HCT116 (cell line): ENCODE measurements at regions not wholly inside any gene's neighbourhood (a gene's known extent, or its start where the extent isn't known, plus 50 kb on each side); places are given as distances from the start of the nearest gene placed in this dataset.
"Not testable (repeated sequence)": the region's sequence is repeated elsewhere in the genome, so short reads cannot be mapped to it uniquely, and the experiment has no call there.

Experiments
- CEBPB ChIP-seq: IDR thresholded peaks from 2 replicates; pipeline ENCODE4 v1.6.1; 2012; ENCODE audit warnings: low read depth
- FOSL1 ChIP-seq: IDR thresholded peaks from 2 replicates; pipeline ENCODE4 v1.6.1; 2012; ENCODE audit warnings: low read depth
- POLR2A ChIP-seq: IDR thresholded peaks from 2 replicates; pipeline ENCODE4 v1.7.0; 2011; ENCODE audit warnings: borderline replicate concordance; ENCODE audit not compliant: insufficient read depth, insufficient read length; ENCODE audit errors: extremely low read depth
- POLR2AphosphoS5 ChIP-seq: IDR thresholded peaks from 2 replicates; pipeline ENCODE4 v1.6.1; 2011; ENCODE audit warnings: mild to moderate bottlenecking, low read depth, low read length, moderate library complexity
- SRF ChIP-seq: IDR thresholded peaks from 2 replicates; pipeline ENCODE4 v1.6.1; 2012; ENCODE audit warnings: low read depth
- ZFX ChIP-seq: fragments of 450-650 bp; IDR thresholded peaks from 2 replicates; pipeline ENCODE4 v1.6.1; 2017
- TF ChIP-seq, protein P1 (sequence below), 3 experiments: fragments of 200-600 bp in 1 of 3; sonication (generic) in 1 of 3; IDR thresholded peaks in 2 of 3; conservative IDR thresholded peaks in 1 of 3; 2 replicates each; pipeline ENCODE4 v1.5.1; 2012 to 2017; ENCODE audit warnings: low read depth in 2 of 3, low read length in 2 of 3, antibody characterized with exemption in 1 of 3, borderline replicate concordance in 1 of 3, control low read depth in 1 of 3, mild to moderate bottlenecking in 1 of 3, mixed read lengths in 1 of 3, mixed run types in 1 of 3, moderate library complexity in 1 of 3; ENCODE audit not compliant: insufficient read depth in 1 of 3
- TF ChIP-seq, protein P2 (sequence below): IDR thresholded peaks from 2 replicates; pipeline ENCODE4 v1.6.1; 2012
- TF ChIP-seq, protein P3 (sequence below): IDR thresholded peaks from 2 replicates; pipeline ENCODE4 v1.6.1; 2012
- TF ChIP-seq, protein P4 (sequence below): IDR thresholded peaks from 2 replicates; pipeline ENCODE4 v1.6.1; 2011; ENCODE audit warnings: mild to moderate bottlenecking, low read length, moderate library complexity; ENCODE audit not compliant: insufficient replicate concordance; ENCODE audit errors: extremely low read depth

DNA sequence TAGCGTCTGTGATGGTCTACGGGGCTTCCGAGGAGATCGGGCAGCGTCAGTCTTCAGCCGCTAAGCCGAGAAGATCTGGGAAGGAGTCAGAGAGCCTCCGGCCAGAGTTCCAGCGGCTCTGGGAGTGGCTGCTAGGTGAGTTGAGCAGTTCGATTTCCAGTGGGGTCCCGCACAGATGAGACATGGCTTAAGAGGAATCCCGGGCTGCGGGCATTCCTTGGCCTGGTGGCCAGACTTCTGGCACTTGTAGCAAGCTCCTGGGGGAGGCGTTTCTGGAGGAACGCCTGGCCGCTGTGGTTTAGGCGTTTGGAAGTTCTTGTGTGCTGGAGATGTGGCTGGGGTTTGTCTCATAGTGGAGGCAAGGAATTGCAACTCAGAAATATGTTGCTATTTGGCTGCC, 915.3 kb upstream of the CRIM1 start:
- TF ChIP-seq, protein P1, sequence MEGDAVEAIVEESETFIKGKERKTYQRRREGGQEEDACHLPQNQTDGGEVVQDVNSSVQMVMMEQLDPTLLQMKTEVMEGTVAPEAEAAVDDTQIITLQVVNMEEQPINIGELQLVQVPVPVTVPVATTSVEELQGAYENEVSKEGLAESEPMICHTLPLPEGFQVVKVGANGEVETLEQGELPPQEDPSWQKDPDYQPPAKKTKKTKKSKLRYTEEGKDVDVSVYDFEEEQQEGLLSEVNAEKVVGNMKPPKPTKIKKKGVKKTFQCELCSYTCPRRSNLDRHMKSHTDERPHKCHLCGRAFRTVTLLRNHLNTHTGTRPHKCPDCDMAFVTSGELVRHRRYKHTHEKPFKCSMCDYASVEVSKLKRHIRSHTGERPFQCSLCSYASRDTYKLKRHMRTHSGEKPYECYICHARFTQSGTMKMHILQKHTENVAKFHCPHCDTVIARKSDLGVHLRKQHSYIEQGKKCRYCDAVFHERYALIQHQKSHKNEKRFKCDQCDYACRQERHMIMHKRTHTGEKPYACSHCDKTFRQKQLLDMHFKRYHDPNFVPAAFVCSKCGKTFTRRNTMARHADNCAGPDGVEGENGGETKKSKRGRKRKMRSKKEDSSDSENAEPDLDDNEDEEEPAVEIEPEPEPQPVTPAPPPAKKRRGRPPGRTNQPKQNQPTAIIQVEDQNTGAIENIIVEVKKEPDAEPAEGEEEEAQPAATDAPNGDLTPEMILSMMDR (IDR thresholded peaks at IDR 0.05 in 2 of 3, conservative IDR thresholded peaks at IDR 0.05 in 1 of 3; ENCODE audit: borderline replicate concordance in 1 of 3, insufficient read depth in 1 of 3, low read depth in 2 of 3, low read length in 2 of 3), result not testable (repeated sequence)
- TF ChIP-seq, protein P2, sequence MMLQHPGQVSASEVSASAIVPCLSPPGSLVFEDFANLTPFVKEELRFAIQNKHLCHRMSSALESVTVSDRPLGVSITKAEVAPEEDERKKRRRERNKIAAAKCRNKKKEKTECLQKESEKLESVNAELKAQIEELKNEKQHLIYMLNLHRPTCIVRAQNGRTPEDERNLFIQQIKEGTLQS, result not testable (repeated sequence)
- not testable (repeated sequence) for TF ChIP-seq FOSL1, SRF, CEBPB, POLR2A, POLR2AphosphoS5, ZFX
- TF ChIP-seq, protein P3, sequence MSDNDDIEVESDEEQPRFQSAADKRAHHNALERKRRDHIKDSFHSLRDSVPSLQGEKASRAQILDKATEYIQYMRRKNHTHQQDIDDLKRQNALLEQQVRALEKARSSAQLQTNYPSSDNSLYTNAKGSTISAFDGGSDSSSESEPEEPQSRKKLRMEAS, result not testable (repeated sequence)
- TF ChIP-seq, protein P4, sequence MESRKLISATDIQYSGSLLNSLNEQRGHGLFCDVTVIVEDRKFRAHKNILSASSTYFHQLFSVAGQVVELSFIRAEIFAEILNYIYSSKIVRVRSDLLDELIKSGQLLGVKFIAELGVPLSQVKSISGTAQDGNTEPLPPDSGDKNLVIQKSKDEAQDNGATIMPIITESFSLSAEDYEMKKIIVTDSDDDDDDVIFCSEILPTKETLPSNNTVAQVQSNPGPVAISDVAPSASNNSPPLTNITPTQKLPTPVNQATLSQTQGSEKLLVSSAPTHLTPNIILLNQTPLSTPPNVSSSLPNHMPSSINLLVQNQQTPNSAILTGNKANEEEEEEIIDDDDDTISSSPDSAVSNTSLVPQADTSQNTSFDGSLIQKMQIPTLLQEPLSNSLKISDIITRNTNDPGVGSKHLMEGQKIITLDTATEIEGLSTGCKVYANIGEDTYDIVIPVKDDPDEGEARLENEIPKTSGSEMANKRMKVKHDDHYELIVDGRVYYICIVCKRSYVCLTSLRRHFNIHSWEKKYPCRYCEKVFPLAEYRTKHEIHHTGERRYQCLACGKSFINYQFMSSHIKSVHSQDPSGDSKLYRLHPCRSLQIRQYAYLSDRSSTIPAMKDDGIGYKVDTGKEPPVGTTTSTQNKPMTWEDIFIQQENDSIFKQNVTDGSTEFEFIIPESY, result not testable (repeated sequence)
